H1 (cell line): ENCODE measurements at regions not wholly inside any gene's neighbourhood (a gene's known extent, or its start where the extent isn't known, plus 50 kb on each side); places are given as distances from the start of the nearest gene placed in this dataset.

Source experiments
- CTCF ChIA-PET: fragments of 300-600 bp; sonication (Branson Sonifier 250); formaldehyde crosslinking; loops from one replicate; lab custom pipeline; 2021; ENCODE audit not compliant: partially characterized antibody; lab: Charles Lee
- POLR2A ChIA-PET: fragments of 300-600 bp; sonication (Branson Sonifier 250); formaldehyde crosslinking; loops from one replicate; lab custom pipeline; 2021; ENCODE audit warnings: inconsistent platforms; ENCODE audit not compliant: partially characterized antibody; lab: Charles Lee
- DNase-seq, 2 experiments: peaks; one replicate each; pipeline versions ENCODE4 v3.0.0 to v3.0.0-alpha.2; 2010 to 2022; ENCODE audit warnings: low spot score in 2 of 2, low read depth in 1 of 2, mixed read lengths in 1 of 2
- FAIRE-seq: peaks from 2 replicates; lab custom pipeline; 2011; peaks lifted over from hg19 to GRCh38; lab: Jason Lieb, UNC
- H2AFZ ChIP-seq: 2 replicates; pipeline ENCODE4 v1.8.1; 2012; ENCODE audit warnings: low read length, inconsistent platforms
- H2AK5ac ChIP-seq: 2 replicates; pipeline ENCODE4 v1.6.1; 2013; ENCODE audit warnings: low read depth, low read length
- H2BK120ac ChIP-seq: replicated peaks from 2 replicates; pipeline ENCODE3; 2013; ENCODE audit warnings: low read depth, low read length, inconsistent platforms
- H2BK12ac ChIP-seq: 2 replicates; pipeline ENCODE4 v1.6.1; 2013; ENCODE audit warnings: low read depth, low read length
- H2BK15ac ChIP-seq: 2 replicates; pipeline ENCODE4 v1.6.1; 2013; ENCODE audit warnings: low read length
- H2BK20ac ChIP-seq: 2 replicates; pipeline ENCODE4 v1.6.1; 2013; ENCODE audit warnings: low read length
- H2BK5ac ChIP-seq: 2 replicates; pipeline ENCODE4 v1.6.1; 2013; ENCODE audit warnings: low read depth, low read length
- H3K14ac ChIP-seq: 2 replicates; pipeline ENCODE4 v1.6.1; 2013; ENCODE audit warnings: inconsistent platforms; ENCODE audit not compliant: insufficient read length
- H3K18ac ChIP-seq: 2 replicates; pipeline ENCODE4 v1.6.1; 2013; ENCODE audit warnings: low read length; ENCODE audit errors: extremely low read depth
- H3K23ac ChIP-seq: 2 replicates; pipeline ENCODE4 v1.6.1; 2013; ENCODE audit warnings: inconsistent platforms; ENCODE audit not compliant: insufficient read length
- H3K23me2 ChIP-seq: 2 replicates; pipeline ENCODE4 v1.6.1; 2013; ENCODE audit warnings: low read depth, low read length
- H3K27ac ChIP-seq: 2 replicates; pipeline ENCODE4 v1.6.1; 2011; ENCODE audit warnings: low read depth, low read length, inconsistent platforms
- H3K27me3 ChIP-seq, 4 experiments: replicated peaks in 1 of 4; 1 replicate in 1 of 4; 2 replicates in 3 of 4; pipeline versions ENCODE4 v1.6.1 to v1.8.1; 2011 to 2013; ENCODE audit warnings: low read length in 3 of 4, mild to moderate bottlenecking in 3 of 4, inconsistent platforms in 2 of 4, mixed read lengths in 2 of 4, moderate library complexity in 1 of 4; ENCODE audit not compliant: control insufficient read depth in 3 of 4, insufficient read depth in 3 of 4; ENCODE audit errors: extremely low read depth in 1 of 4
- H3K36me3 ChIP-seq, 4 experiments: 2 replicates each; pipeline versions ENCODE4 v1.6.1 to v1.8.1; 2011 to 2013; ENCODE audit warnings: mild to moderate bottlenecking in 4 of 4, low read length in 3 of 4, moderate library complexity in 2 of 4, control low read depth in 1 of 4, inconsistent platforms in 1 of 4; ENCODE audit not compliant: insufficient read depth in 4 of 4, control insufficient read depth in 2 of 4
- H3K4ac ChIP-seq: replicated peaks from 2 replicates; pipeline ENCODE3; 2013; ENCODE audit warnings: low read length, low read depth, mixed read lengths, inconsistent platforms; ENCODE audit not compliant: insufficient read length
- H3K4me1 ChIP-seq, 4 experiments: replicated peaks in 1 of 4; 1 replicate in 1 of 4; 2 replicates in 3 of 4; pipeline versions ENCODE4 v1.6.1 to v1.8.1; 2011 to 2013; ENCODE audit warnings: low read length in 3 of 4, inconsistent platforms in 2 of 4, mixed read lengths in 1 of 4; ENCODE audit not compliant: insufficient read depth in 4 of 4, control insufficient read depth in 3 of 4
- H3K4me2 ChIP-seq, 2 experiments: 2 replicates each; pipeline versions ENCODE4 v1.6.1 to v1.8.1; 2011 to 2013; ENCODE audit warnings: low read depth in 2 of 2, low read length in 2 of 2, control low read depth in 1 of 2, inconsistent platforms in 1 of 2, mild to moderate bottlenecking in 1 of 2; ENCODE audit not compliant: insufficient read depth in 1 of 2
- H3K4me3 ChIP-seq, 4 experiments: fragments of 200-600, 300-600 bp in 1 of 4; sonication (generic), shearing (Covaris generic), sonication (Bioruptor Twin) in 1 of 4; 2 replicates each; pipeline versions ENCODE4 v1.5.1 to v1.8.1; 2011 to 2016; ENCODE audit warnings: low read length in 4 of 4, low read depth in 3 of 4, control low read depth in 2 of 4, inconsistent platforms in 2 of 4, mild to moderate bottlenecking in 2 of 4, mixed read lengths in 1 of 4, moderate library complexity in 1 of 4; ENCODE audit not compliant: insufficient read depth in 2 of 4; ENCODE audit errors: extremely low read depth in 1 of 4
- H3K56ac ChIP-seq: replicated peaks from 2 replicates; pipeline ENCODE3; 2013; ENCODE audit warnings: low read depth, mild to moderate bottlenecking, mixed read lengths, low read length, inconsistent platforms; ENCODE audit not compliant: insufficient read length
- H3K79me1 ChIP-seq: 2 replicates; pipeline ENCODE4 v1.6.1; 2013; ENCODE audit warnings: low read depth, low read length, control low read depth
- H3K79me2 ChIP-seq, 2 experiments: 2 replicates each; pipeline versions ENCODE4 v1.6.1 to v1.8.1; 2012 to 2013; ENCODE audit warnings: low read length in 2 of 2, mild to moderate bottlenecking in 2 of 2, inconsistent platforms in 1 of 2; ENCODE audit not compliant: insufficient read depth in 2 of 2, control insufficient read depth in 1 of 2
- H3K9ac ChIP-seq, 4 experiments: replicated peaks in 1 of 4; 1 replicate in 1 of 4; 2 replicates in 3 of 4; pipeline versions ENCODE4 v1.6.1 to v1.8.1; 2011 to 2013; ENCODE audit warnings: low read depth in 3 of 4, low read length in 3 of 4, control low read depth in 2 of 4, mild to moderate bottlenecking in 2 of 4, moderate library complexity in 2 of 4, inconsistent platforms in 1 of 4; ENCODE audit errors: extremely low read depth in 1 of 4
- H3K9me3 ChIP-seq, 2 experiments: 2 replicates each; pipeline versions ENCODE4 v1.6.1 to v1.8.1; 2012 to 2013; ENCODE audit warnings: mild to moderate bottlenecking in 2 of 2, moderate library complexity in 2 of 2, control low read depth in 1 of 2, inconsistent platforms in 1 of 2, low read depth in 1 of 2, low read length in 1 of 2, mixed read lengths in 1 of 2; ENCODE audit not compliant: insufficient read depth in 2 of 2
- H4K20me1 ChIP-seq, 2 experiments: replicated peaks in 1 of 2; 2 replicates each; pipeline versions ENCODE3 to v1.8.1; 2011 to 2013; ENCODE audit warnings: inconsistent platforms in 2 of 2, low read length in 2 of 2, mild to moderate bottlenecking in 1 of 2; ENCODE audit not compliant: insufficient read depth in 2 of 2, control insufficient read depth in 1 of 2
- H4K5ac ChIP-seq: 2 replicates; pipeline ENCODE4 v1.6.1; 2013; ENCODE audit warnings: low read length, low read depth, mixed read lengths, inconsistent platforms; ENCODE audit not compliant: insufficient read length
- H4K8ac ChIP-seq: 2 replicates; pipeline ENCODE4 v1.8.0; 2013; ENCODE audit warnings: mild to moderate bottlenecking, moderate library complexity, low read length, inconsistent platforms; ENCODE audit not compliant: insufficient read depth; ENCODE audit errors: extremely low read depth
- H4K91ac ChIP-seq: replicated peaks from 2 replicates; pipeline ENCODE3; 2013; ENCODE audit warnings: low read length, mixed read lengths, inconsistent platforms; ENCODE audit not compliant: insufficient read length
- BCL11A ChIP-seq, 2 experiments: IDR thresholded peaks; one replicate each; pipeline ENCODE4 v1.6.1; 2011; ENCODE audit warnings: low read depth in 2 of 2, low read length in 2 of 2, mild to moderate bottlenecking in 2 of 2
- EGR1 ChIP-seq: IDR thresholded peaks from 2 replicates; pipeline ENCODE4 v1.6.1; 2011; ENCODE audit warnings: low read depth, low read length, borderline replicate concordance
- NANOG ChIP-seq: IDR thresholded peaks from 2 replicates; pipeline ENCODE4 v1.6.1; 2011; ENCODE audit warnings: low read length, low read depth, mild to moderate bottlenecking, inconsistent platforms; ENCODE audit not compliant: insufficient read depth, poor library complexity, severe bottlenecking
- SIRT6 ChIP-seq: IDR thresholded peaks from one replicate; pipeline ENCODE4 v1.7.1; 2012; ENCODE audit warnings: low read length, inconsistent platforms
- TBP ChIP-seq: IDR thresholded peaks from 2 replicates; pipeline ENCODE4 v1.6.1; 2011; ENCODE audit warnings: low read depth, low read length, improper control_type of control experiment
- WGBS, 2 experiments: shearing (Covaris generic) in 1 of 2; methylation state at CpG; one replicate each; pipeline versions ENCODE4 v1.1.6 to v1.1.7; 2013 to 2015; ENCODE audit warnings: low lambda C conversion rate in 2 of 2, mixed read lengths in 2 of 2, inconsistent platforms in 1 of 2, low coverage in 1 of 2, missing lambda C conversion rate in 1 of 2; ENCODE audit not compliant: insufficient replicate concordance in 2 of 2, insufficient coverage in 1 of 2, insufficient read length in 1 of 2; ENCODE audit errors: extremely low coverage in 1 of 2, missing lambda C conversion rate in 1 of 2; 5-methylcytosine and 5-hydroxymethylcytosine counted together

GRCh38 chr20:24732076-24732475 lies 217.0 kb upstream of the CST7 start:
- POLR2A ChIA-PET = interaction anchor here (0.5 kb wide), 1 partner anchor 1165 kb away, joined by 3 read pairs; no protein-coding TSS in a partner anchor

More at GRCh38 chr20:24732076-24732475, 217.0 kb upstream of the CST7 start:
- WGBS, 2 experiments = 83% methylated on average over 5 of the region's 5 CpGs; no CpG with 5 or more reads in 1 of the 2 experiments
- Histone ChIP-seq H2BK20ac (no peak overlapping the region), H4K20me1 (no peaks in the 10 kb centered on the region), H3K79me1 (no peaks in the 10 kb centered on the region), H3K4me2 (no peak overlapping the region), H3K18ac (no peak overlapping the region), H3K27me3 (no peaks in the 10 kb centered on the region), H3K23me2 (peaks cover 10% of the 10 kb centered on the region; the same call in 1 of the 2 replicates), H3K23ac (no peak overlapping the region), H2BK120ac (no peak overlapping the region), H3K27ac (no peak overlapping the region), H3K9ac (no peak overlapping the region), H2BK5ac (no peak overlapping the region), H3K4me1 (peaks cover 0 to 7% (median 2%) of the 10 kb centered on the region in 4 experiments; a peak in 3 of 7 replicates), H3K4me3 (no peak overlapping the region), H3K9me3 (peaks cover 0 to 3% of the 10 kb centered on the region in 2 experiments; a peak in 1 of 4 replicates), H3K36me3 (no peaks in the 10 kb centered on the region), H4K8ac (no peak overlapping the region), H2BK15ac (no peak overlapping the region), H3K56ac (no peak overlapping the region), H2AFZ (no peak overlapping the region), H4K5ac (no peak overlapping the region), H2BK12ac (no peak overlapping the region), H3K79me2 (no peaks in the 10 kb centered on the region), H3K4ac (no peak overlapping the region), H3K14ac (no peak overlapping the region), H4K91ac (no peak overlapping the region), H2AK5ac (no peak overlapping the region)
- CTCF ChIA-PET = interaction anchor here (1.0 kb wide), 1 partner anchor 49 kb away, joined by 5 read pairs; no protein-coding TSS in a partner anchor
- FAIRE-seq = no peak
- no peak for TF ChIP-seq SIRT6
- TF ChIP-seq EGR1 = no peak
- TF ChIP-seq NANOG = no peak
- TF ChIP-seq TBP = no peak
- TF ChIP-seq BCL11A (IDR thresholded peaks at IDR 0.05; ENCODE audit: low read depth in 2 of 2, low read length in 2 of 2) = no peak
- DNase-seq = peak in 1 of 2 experiments; percentile 27
